Tongue (tissue), 1 donor: ENCODE measurements at regions not wholly inside any gene's neighbourhood (a gene's known extent, or its start where the extent isn't known, plus 50 kb on each side); places are given as distances from the start of the nearest gene placed in this dataset.
"Not testable (repeated sequence)": the region's sequence is repeated elsewhere in the genome, so short reads cannot be mapped to it uniquely, and the experiment has no call there.

Source experiments
- DNase-seq: peaks from one replicate; pipeline ENCODE4 v3.0.0-alpha.2; 2015

- DNase-seq, result no peak
Observed at GRCh38 chr16:13631213-13631767, 288.7 kb upstream of the ERCC4 start.

GRCh38 chr16:13631916-13632315 is 288.0 kb upstream of the ERCC4 start:
- DNase-seq, result no peak

GRCh38 chr16:13632504-13632903 is 287.4 kb upstream of the ERCC4 start:
- not testable (repeated sequence) for DNase-seq

GRCh38 chr16:13633391-13633861 is 286.5 kb upstream of the ERCC4 start:
- DNase-seq, result no peak

GRCh38 chr16:13634253-13634652 is 285.7 kb upstream of the ERCC4 start:
- no peak for DNase-seq

GRCh38 chr16:13634959-13635358 is 285.0 kb upstream of the ERCC4 start:
- DNase-seq, result no peak

- no peak for DNase-seq
Observed at GRCh38 chr16:13638218-13638617, 281.7 kb upstream of the ERCC4 start.

- DNase-seq, result no peak
Observed at GRCh38 chr16:13643412-13643811, 276.5 kb upstream of the ERCC4 start.

- no peak for DNase-seq
Observed at GRCh38 chr16:13645601-13646245, 274.2 kb upstream of the ERCC4 start.

- no peak for DNase-seq
Observed at GRCh38 chr16:13660807-13661206, 259.1 kb upstream of the ERCC4 start.

- DNase-seq, result no peak
Observed at GRCh38 chr16:13665876-13666275, 254.1 kb upstream of the ERCC4 start.

GRCh38 chr16:13672196-13672595 is 247.8 kb upstream of the ERCC4 start:
- no peak for DNase-seq

- DNase-seq, result no peak
Observed at GRCh38 chr16:13680021-13680889, 239.7 kb upstream of the ERCC4 start.

GRCh38 chr16:13684819-13685563 is 235.0 kb upstream of the ERCC4 start:
- DNase-seq, result no peak

- DNase-seq, result no peak
Observed at GRCh38 chr16:13696017-13696416, 223.9 kb upstream of the ERCC4 start.

- no peak for DNase-seq
Observed at GRCh38 chr16:13697013-13697412, 222.9 kb upstream of the ERCC4 start.

- no peak for DNase-seq
Observed at GRCh38 chr16:13697568-13697967, 222.4 kb upstream of the ERCC4 start.

- no peak for DNase-seq
Observed at GRCh38 chr16:13702614-13703013, 217.3 kb upstream of the ERCC4 start.

GRCh38 chr16:13708347-13709120 is 211.4 kb upstream of the ERCC4 start:
- no peak for DNase-seq

GRCh38 chr16:13718748-13719147 is 201.2 kb upstream of the ERCC4 start:
- DNase-seq, result no peak

- no peak for DNase-seq
Observed at GRCh38 chr16:13727943-13728342, 192.0 kb upstream of the ERCC4 start.

GRCh38 chr16:13733561-13733960 is 186.4 kb upstream of the ERCC4 start:
- peak; percentile 31 for DNase-seq
